HG02571 (cell line): ENCODE measurements at regions not wholly inside any gene's neighbourhood (a gene's known extent, or its start where the extent isn't known, plus 50 kb on each side); places are given as distances from the start of the nearest gene placed in this dataset.
"Not testable (repeated sequence)": the region's sequence is repeated elsewhere in the genome, so short reads cannot be mapped to it uniquely, and the experiment has no call there.

Source experiments
- ATAC-seq: cut with Tn5 transposase; IDR thresholded peaks from one replicate; pipeline ENCODE4 v1.9.1; 2021; ENCODE audit warnings: mild to moderate bottlenecking, moderate library complexity; ENCODE audit not compliant: unreplicated experiment

GRCh38 chr6:76790045-76790796, 673.1 kb downstream of the HTR1B start:
- ATAC-seq = no peak

- ATAC-seq = no peak
Measured at GRCh38 chr6:76789580-76789979, 673.7 kb downstream of the HTR1B start.

DNA sequence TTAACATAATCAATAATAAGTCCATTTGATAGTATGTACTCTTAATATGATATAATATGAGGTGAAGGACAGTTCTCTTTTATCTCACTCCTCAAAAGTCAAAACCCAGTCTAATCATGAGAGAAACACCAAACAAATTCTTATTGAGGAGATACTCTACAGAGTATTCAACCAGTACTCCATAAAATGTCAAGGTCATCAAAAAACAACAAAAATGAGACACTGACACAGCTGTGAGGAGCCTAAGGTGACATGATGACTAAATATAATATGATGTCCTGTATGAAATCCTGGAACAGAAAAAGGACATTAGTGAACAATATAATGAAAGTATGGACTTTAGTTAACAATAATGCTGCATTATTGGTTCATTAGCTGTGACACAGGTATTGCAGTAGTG, 675.1 kb downstream of the HTR1B start:
- no peak for ATAC-seq

GRCh38 chr6:76779068-76779467, 684.2 kb downstream of the HTR1B start:
- no peak for ATAC-seq

DNA sequence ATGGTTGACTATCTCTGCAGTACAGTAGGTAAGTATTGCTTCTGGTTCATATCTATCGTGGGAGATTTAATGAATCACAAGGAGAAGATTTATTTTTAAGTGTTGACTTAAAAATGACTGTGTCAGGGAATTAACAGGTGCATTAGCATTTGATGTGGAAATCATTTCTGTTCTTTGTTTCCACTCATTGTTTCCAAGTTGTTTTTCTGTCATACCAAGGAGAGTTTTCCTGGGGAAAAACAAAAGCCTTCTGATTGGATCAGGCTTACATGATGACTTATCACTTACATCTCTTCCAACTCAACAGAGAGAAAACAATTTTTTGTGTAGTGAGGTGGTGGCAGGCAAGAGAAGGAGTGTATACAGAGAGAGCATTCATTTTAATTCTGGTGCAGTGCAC, 686.4 kb downstream of the HTR1B start:
- ATAC-seq = no peak

- ATAC-seq = no peak
Measured at GRCh38 chr6:76774781-76775384, 688.4 kb downstream of the HTR1B start.

DNA sequence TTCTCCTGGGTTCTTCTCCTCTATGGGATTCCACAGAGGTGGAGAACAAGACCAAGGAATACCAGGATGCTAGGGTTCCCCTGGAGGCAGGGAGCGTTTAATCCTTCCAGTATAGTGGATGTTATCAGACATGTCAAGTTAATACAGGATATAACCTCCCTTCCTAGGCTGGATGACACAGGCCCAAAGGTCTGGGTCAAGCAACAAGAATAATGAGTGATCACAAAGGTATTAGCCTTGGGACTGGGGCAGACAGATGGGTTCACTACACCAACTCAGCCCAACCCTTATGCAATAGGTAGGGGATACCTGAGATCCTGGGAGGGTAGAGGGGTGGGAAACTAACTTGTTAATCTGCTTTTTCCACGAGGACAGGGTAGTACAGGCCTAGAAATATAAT, 690.3 kb downstream of the HTR1B start:
- ATAC-seq = no peak

- no peak for ATAC-seq
Measured at GRCh38 chr6:76771059-76771634, 692.1 kb downstream of the HTR1B start.

- no peak for ATAC-seq
Measured at GRCh38 chr6:76770281-76770680, 693.0 kb downstream of the HTR1B start.

GRCh38 chr6:76768556-76768955, 694.7 kb downstream of the HTR1B start:
- no peak for ATAC-seq

GRCh38 chr6:76764057-76764456, 691.6 kb upstream of the IMPG1 start:
- no peak for ATAC-seq

DNA sequence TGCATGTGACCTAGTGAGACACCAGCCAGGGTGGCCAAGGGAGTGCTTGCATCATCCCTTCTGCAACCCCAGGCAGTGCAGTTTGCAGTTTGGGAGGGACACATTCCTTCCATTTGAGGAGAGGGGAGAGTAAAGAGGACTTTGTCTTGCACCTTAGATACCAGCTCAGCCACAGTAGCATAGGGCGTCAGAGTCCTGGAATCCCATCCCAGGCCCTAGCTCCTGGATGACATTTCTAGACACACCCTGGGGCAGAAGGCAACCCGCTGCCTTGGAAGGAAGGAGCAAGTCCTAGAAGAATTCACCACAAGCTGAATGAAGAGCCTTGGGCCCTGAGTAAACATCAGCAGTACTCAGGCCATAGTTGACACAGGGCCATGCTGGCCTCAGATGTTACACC, 680.4 kb upstream of the IMPG1 start:
- ATAC-seq = no peak

DNA sequence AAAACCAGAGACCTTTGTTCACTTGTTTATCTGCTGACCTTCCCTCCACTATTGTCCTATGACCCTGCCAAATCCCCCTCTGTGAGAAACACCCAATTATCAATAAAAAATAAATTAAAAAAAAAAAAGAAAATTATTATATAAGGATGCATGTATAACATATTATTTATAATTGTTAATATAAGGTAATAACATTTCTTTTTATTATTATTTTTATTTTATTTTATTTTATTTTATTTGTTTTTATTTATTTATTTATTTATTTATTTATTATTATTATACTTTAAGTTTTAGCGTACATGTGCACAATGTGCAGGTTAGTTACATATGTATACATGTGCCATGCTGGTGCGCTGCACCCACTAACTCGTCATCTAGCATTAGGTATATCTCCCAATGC, 672.9 kb upstream of the IMPG1 start:
- not testable (repeated sequence) for ATAC-seq

- not testable (repeated sequence) for ATAC-seq
Measured at GRCh38 chr6:76744151-76744720, 671.8 kb upstream of the IMPG1 start.

GRCh38 chr6:76742919-76743318, 670.5 kb upstream of the IMPG1 start:
- no peak for ATAC-seq

- ATAC-seq = no peak
Measured at GRCh38 chr6:76719449-76719848, 647.0 kb upstream of the IMPG1 start.

GRCh38 chr6:76708641-76709331, 636.3 kb upstream of the IMPG1 start:
- ATAC-seq = no peak

GRCh38 chr6:76707630-76708029, 635.2 kb upstream of the IMPG1 start:
- no peak for ATAC-seq

DNA sequence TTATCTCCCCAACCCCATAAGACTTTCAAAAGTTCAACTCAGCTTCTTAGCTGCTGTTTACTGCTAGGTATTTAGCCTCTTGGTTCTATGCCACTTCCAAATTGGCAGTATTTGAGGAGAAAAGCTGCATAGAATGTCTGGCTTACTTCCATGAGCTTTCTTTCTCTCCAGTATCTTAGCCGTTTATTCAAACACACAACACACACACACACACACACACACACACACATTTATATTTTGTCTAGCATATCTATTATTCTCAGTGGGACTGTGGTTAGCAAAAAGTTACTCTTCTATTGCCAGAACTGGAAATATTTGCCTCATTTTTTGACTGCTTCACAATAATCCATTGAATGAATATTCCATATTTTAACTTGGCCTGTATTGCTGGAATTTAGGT, 634.2 kb upstream of the IMPG1 start:
- ATAC-seq = no peak

GRCh38 chr6:76706086-76706485, 633.6 kb upstream of the IMPG1 start:
- ATAC-seq = no peak

DNA sequence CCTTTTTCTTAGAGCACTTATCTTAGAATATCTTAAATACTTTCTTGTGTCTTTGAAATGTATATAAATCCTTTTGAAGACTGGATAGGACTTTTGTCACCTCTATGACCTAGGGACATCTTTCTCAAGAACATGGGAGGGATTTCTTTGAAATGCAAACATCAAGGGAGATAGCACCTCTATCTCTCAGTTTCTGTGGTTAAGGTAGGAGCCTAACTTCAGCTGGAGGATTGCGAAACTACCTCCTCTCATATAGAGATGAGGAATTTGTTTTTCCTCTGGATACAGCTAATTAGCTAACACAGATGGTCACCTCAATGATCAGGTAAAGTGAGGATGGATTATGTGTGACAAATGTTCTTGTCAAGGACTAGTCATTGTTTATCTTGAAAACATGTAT, 631.3 kb upstream of the IMPG1 start:
- no peak for ATAC-seq
